WTC11 (cell line): ENCODE measurements at regions not wholly inside any gene's neighbourhood (a gene's known extent, or its start where the extent isn't known, plus 50 kb on each side); places are given as distances from the start of the nearest gene placed in this dataset.

Source experiments
- ATAC-seq: fragments of 200-7000 bp; cut with Tn5 transposase; 2 replicates; pipeline ENCODE4 v1.10.0; 2021; ENCODE audit warnings: mild to moderate bottlenecking, moderate library complexity
- CTCF ChIA-PET: fragments of 300-600 bp; sonication (Branson Sonifier 250); formaldehyde crosslinking; loops from one replicate; lab custom pipeline; 2021; ENCODE audit warnings: antibody characterized with exemption; lab: Charles Lee
- POLR2A ChIA-PET: fragments of 350-600 bp; sonication (Branson Sonifier 250); formaldehyde crosslinking; loops from one replicate; lab custom pipeline; 2021; ENCODE audit warnings: antibody characterized with exemption; lab: Charles Lee
- DNase-seq: peaks from one replicate; pipeline ENCODE4 v3.0.0; 2021; ENCODE audit warnings: low spot score
- H3K27ac Mint-ChIP-seq: 2 replicates; pipeline ENCODE4 v1.8.0; 2021; ENCODE audit warnings: mixed read lengths
- H3K27me3 Mint-ChIP-seq: 2 replicates; pipeline ENCODE4 v1.8.0; 2021; ENCODE audit warnings: low read depth, mild to moderate bottlenecking, moderate library complexity, mixed read lengths
- H3K36me3 Mint-ChIP-seq: 2 replicates; pipeline ENCODE4 v1.8.0; 2021; ENCODE audit warnings: mixed read lengths
- H3K4me1 Mint-ChIP-seq: 2 replicates; pipeline ENCODE4 v1.8.0; 2022; ENCODE audit warnings: mixed read lengths
- H3K4me3 Mint-ChIP-seq: 2 replicates; pipeline ENCODE4 v1.8.0; 2021; ENCODE audit warnings: mild to moderate bottlenecking, moderate library complexity, mixed read lengths
- H3K9me3 Mint-ChIP-seq: 2 replicates; pipeline ENCODE4 v1.8.0; 2021; ENCODE audit warnings: mixed read lengths
- E2F4 ChIP-seq: sonication (generic); formaldehyde crosslinking; IDR thresholded peaks from 2 replicates; pipeline ENCODE4 v1.8.1; 2022; ENCODE audit warnings: low read depth, mild to moderate bottlenecking, moderate library complexity, missing genetic modification reagents, borderline replicate concordance
- E2F5 ChIP-seq: sonication (generic); formaldehyde crosslinking; IDR thresholded peaks from 2 replicates; pipeline ENCODE4 v1.8.1; 2022; ENCODE audit warnings: mild to moderate bottlenecking, moderate library complexity, missing genetic modification reagents
- EMX1 ChIP-seq: fragments of 250-450 bp; sonication (Bioruptor Pico); IDR thresholded peaks from 2 replicates; pipeline ENCODE4 v1.8.0; 2021; ENCODE audit warnings: mild to moderate bottlenecking
- ERG ChIP-seq: fragments of 250-450 bp; sonication (Bioruptor Pico); IDR thresholded peaks from 2 replicates; pipeline ENCODE4 v1.8.0; 2021; ENCODE audit warnings: mild to moderate bottlenecking
- FOXJ3 ChIP-seq: sonication (generic); formaldehyde crosslinking; IDR thresholded peaks from 2 replicates; pipeline ENCODE4 v1.9.0; 2021; ENCODE audit warnings: missing genetic modification reagents, mild to moderate bottlenecking, borderline replicate concordance
- IRF2 ChIP-seq: sonication (generic); formaldehyde crosslinking; IDR thresholded peaks from 2 replicates; pipeline ENCODE4 v1.8.0; 2022; ENCODE audit warnings: low read depth, missing genetic modification reagents, borderline replicate concordance
- JUN ChIP-seq: sonication (generic); formaldehyde crosslinking; IDR thresholded peaks from 2 replicates; pipeline ENCODE4 v1.8.0; 2023; ENCODE audit warnings: mild to moderate bottlenecking, missing genetic modification reagents
- MXD4 ChIP-seq: fragments of 250-450 bp; sonication (Bioruptor Pico); IDR thresholded peaks from 2 replicates; pipeline ENCODE4 v1.8.0; 2021; ENCODE audit warnings: mild to moderate bottlenecking, moderate library complexity, borderline replicate concordance
- NFYB ChIP-seq: sonication (generic); formaldehyde crosslinking; conservative IDR thresholded peaks from 2 replicates; pipeline ENCODE4 v1.8.0; 2022; ENCODE audit warnings: low read depth, missing genetic modification reagents
- PREB ChIP-seq: sonication (generic); formaldehyde crosslinking; IDR thresholded peaks from 2 replicates; pipeline ENCODE4 v1.8.1; 2022; ENCODE audit warnings: mild to moderate bottlenecking, missing genetic modification reagents, moderate library complexity, borderline replicate concordance
- SMAD3 ChIP-seq: sonication (generic); formaldehyde crosslinking; IDR thresholded peaks from 2 replicates; pipeline ENCODE4 v1.8.0; 2022; ENCODE audit warnings: missing genetic modification reagents, mild to moderate bottlenecking, borderline replicate concordance
- ZNF121 ChIP-seq: sonication (generic); formaldehyde crosslinking; IDR thresholded peaks from 2 replicates; pipeline ENCODE4 v1.8.0; 2023; ENCODE audit warnings: missing genetic modification reagents
- ZNF138 ChIP-seq: sonication (generic); formaldehyde crosslinking; conservative IDR thresholded peaks from 2 replicates; pipeline ENCODE4 v1.8.1; 2022; ENCODE audit warnings: mild to moderate bottlenecking, moderate library complexity, missing genetic modification reagents
- ZNF396 ChIP-seq: fragments of 250-450 bp; sonication (Bioruptor Pico); IDR thresholded peaks from 2 replicates; pipeline ENCODE4 v1.8.0; 2021; ENCODE audit warnings: mild to moderate bottlenecking, moderate library complexity, borderline replicate concordance
- ZNF671 ChIP-seq: fragments of 250-450 bp; sonication (Bioruptor Pico); IDR thresholded peaks from 2 replicates; pipeline ENCODE4 v1.8.0; 2021; ENCODE audit warnings: mild to moderate bottlenecking
- TF ChIP-seq, protein P1 (sequence below): sonication (generic); formaldehyde crosslinking; IDR thresholded peaks from 2 replicates; pipeline ENCODE4 v1.8.0; 2022; ENCODE audit warnings: mild to moderate bottlenecking, missing genetic modification reagents
- TF ChIP-seq, protein P2 (sequence below): fragments of 250-450 bp; sonication (Bioruptor Pico); IDR thresholded peaks from 2 replicates; pipeline ENCODE4 v1.9.0; 2021; ENCODE audit warnings: mild to moderate bottlenecking, borderline replicate concordance
- TF ChIP-seq, protein P3 (sequence below): sonication (generic); formaldehyde crosslinking; IDR thresholded peaks from 2 replicates; pipeline ENCODE4 v1.8.1; 2022; ENCODE audit warnings: low read depth, missing genetic modification reagents, borderline replicate concordance
- TF ChIP-seq, protein P4 (sequence below): sonication (generic); formaldehyde crosslinking; IDR thresholded peaks from 2 replicates; pipeline ENCODE4 v1.8.1; 2023; ENCODE audit warnings: mild to moderate bottlenecking, moderate library complexity, missing genetic modification reagents

GRCh38 chr11:93945596-93945995, 75.6 kb upstream of the HEPHL1 start:
- H3K4me3 Mint-ChIP-seq = no peak overlapping the region
- ATAC-seq (no peak), DNase-seq (no peak)
- no peaks in the 10 kb centered on the region for H3K27me3 Mint-ChIP-seq
- H3K36me3 Mint-ChIP-seq = no peaks in the 10 kb centered on the region
- H3K4me1 Mint-ChIP-seq = no peaks in the 10 kb centered on the region
- ChIA-PET CTCF (no interaction called here), POLR2A (no interaction called here)
- H3K27ac Mint-ChIP-seq = no peak overlapping the region
- TF ChIP-seq JUN = no peak
- no peak for TF ChIP-seq E2F4 (CRISPR knock-in tag)
- TF ChIP-seq, protein P1, sequence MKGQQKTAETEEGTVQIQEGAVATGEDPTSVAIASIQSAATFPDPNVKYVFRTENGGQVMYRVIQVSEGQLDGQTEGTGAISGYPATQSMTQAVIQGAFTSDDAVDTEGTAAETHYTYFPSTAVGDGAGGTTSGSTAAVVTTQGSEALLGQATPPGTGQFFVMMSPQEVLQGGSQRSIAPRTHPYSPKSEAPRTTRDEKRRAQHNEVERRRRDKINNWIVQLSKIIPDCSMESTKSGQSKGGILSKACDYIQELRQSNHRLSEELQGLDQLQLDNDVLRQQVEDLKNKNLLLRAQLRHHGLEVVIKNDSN = no peak
- TF ChIP-seq MXD4 (CRISPR knock-in tag) = no peak
- TF ChIP-seq, protein P2, sequence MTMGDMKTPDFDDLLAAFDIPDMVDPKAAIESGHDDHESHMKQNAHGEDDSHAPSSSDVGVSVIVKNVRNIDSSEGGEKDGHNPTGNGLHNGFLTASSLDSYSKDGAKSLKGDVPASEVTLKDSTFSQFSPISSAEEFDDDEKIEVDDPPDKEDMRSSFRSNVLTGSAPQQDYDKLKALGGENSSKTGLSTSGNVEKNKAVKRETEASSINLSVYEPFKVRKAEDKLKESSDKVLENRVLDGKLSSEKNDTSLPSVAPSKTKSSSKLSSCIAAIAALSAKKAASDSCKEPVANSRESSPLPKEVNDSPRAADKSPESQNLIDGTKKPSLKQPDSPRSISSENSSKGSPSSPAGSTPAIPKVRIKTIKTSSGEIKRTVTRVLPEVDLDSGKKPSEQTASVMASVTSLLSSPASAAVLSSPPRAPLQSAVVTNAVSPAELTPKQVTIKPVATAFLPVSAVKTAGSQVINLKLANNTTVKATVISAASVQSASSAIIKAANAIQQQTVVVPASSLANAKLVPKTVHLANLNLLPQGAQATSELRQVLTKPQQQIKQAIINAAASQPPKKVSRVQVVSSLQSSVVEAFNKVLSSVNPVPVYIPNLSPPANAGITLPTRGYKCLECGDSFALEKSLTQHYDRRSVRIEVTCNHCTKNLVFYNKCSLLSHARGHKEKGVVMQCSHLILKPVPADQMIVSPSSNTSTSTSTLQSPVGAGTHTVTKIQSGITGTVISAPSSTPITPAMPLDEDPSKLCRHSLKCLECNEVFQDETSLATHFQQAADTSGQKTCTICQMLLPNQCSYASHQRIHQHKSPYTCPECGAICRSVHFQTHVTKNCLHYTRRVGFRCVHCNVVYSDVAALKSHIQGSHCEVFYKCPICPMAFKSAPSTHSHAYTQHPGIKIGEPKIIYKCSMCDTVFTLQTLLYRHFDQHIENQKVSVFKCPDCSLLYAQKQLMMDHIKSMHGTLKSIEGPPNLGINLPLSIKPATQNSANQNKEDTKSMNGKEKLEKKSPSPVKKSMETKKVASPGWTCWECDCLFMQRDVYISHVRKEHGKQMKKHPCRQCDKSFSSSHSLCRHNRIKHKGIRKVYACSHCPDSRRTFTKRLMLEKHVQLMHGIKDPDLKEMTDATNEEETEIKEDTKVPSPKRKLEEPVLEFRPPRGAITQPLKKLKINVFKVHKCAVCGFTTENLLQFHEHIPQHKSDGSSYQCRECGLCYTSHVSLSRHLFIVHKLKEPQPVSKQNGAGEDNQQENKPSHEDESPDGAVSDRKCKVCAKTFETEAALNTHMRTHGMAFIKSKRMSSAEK = no peak
- TF ChIP-seq, protein P3, sequence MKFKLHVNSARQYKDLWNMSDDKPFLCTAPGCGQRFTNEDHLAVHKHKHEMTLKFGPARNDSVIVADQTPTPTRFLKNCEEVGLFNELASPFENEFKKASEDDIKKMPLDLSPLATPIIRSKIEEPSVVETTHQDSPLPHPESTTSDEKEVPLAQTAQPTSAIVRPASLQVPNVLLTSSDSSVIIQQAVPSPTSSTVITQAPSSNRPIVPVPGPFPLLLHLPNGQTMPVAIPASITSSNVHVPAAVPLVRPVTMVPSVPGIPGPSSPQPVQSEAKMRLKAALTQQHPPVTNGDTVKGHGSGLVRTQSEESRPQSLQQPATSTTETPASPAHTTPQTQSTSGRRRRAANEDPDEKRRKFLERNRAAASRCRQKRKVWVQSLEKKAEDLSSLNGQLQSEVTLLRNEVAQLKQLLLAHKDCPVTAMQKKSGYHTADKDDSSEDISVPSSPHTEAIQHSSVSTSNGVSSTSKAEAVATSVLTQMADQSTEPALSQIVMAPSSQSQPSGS (CRISPR knock-in tag) = no peak
- TF ChIP-seq, protein P4, sequence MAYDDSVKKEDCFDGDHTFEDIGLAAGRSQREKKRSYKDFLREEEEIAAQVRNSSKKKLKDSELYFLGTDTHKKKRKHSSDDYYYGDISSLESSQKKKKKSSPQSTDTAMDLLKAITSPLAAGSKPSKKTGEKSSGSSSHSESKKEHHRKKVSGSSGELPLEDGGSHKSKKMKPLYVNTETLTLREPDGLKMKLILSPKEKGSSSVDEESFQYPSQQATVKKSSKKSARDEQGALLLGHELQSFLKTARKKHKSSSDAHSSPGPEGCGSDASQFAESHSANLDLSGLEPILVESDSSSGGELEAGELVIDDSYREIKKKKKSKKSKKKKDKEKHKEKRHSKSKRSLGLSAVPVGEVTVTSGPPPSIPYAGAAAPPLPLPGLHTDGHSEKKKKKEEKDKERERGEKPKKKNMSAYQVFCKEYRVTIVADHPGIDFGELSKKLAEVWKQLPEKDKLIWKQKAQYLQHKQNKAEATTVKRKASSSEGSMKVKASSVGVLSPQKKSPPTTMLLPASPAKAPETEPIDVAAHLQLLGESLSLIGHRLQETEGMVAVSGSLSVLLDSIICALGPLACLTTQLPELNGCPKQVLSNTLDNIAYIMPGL = no peak
- TF ChIP-seq ZNF671 (CRISPR knock-in tag) = no peak
- TF ChIP-seq SMAD3 (CRISPR knock-in tag) = no peak
- H3K9me3 Mint-ChIP-seq = no peaks in the 10 kb centered on the region

- ChIA-PET POLR2A (no interaction called here), CTCF (no interaction called here)
- Mint-ChIP-seq H3K27ac (no peak overlapping the region), H3K9me3 (peaks cover 15% of the 10 kb centered on the region), H3K27me3 (no peaks in the 10 kb centered on the region; the same call in none of the 2 replicates), H3K36me3 (peaks cover 7% of the 10 kb centered on the region), H3K4me3 (no peak overlapping the region), H3K4me1 (no peaks in the 10 kb centered on the region)
- DNase-seq (no peak), ATAC-seq (no peak)
- no peak for TF ChIP-seq PREB
- TF ChIP-seq ZNF138 (CRISPR knock-in tag) = no peak
- no peak for TF ChIP-seq NFYB (CRISPR knock-in tag)
- no peak for TF ChIP-seq ZNF121 (CRISPR knock-in tag)
- no peak for TF ChIP-seq IRF2 (CRISPR knock-in tag)
- no peak for TF ChIP-seq ERG (CRISPR knock-in tag)
- TF ChIP-seq, protein P4 = no peak
- TF ChIP-seq ZNF396 (CRISPR knock-in tag) = no peak
- TF ChIP-seq MXD4 (CRISPR knock-in tag) = no peak
- TF ChIP-seq EMX1 = no peak
- no peak for TF ChIP-seq FOXJ3 (CRISPR knock-in tag)
- no peak for TF ChIP-seq E2F5 (CRISPR knock-in tag)
These were observed 68.9 kb upstream of the HEPHL1 start for GRCh38 chr11:93952082-93952780.
